ENCODE measurements at regions not wholly inside any gene's neighbourhood (a gene's known extent, or its start where the extent isn't known, plus 50 kb on each side); places are given as distances from the start of the nearest gene placed in this dataset.

DNA sequence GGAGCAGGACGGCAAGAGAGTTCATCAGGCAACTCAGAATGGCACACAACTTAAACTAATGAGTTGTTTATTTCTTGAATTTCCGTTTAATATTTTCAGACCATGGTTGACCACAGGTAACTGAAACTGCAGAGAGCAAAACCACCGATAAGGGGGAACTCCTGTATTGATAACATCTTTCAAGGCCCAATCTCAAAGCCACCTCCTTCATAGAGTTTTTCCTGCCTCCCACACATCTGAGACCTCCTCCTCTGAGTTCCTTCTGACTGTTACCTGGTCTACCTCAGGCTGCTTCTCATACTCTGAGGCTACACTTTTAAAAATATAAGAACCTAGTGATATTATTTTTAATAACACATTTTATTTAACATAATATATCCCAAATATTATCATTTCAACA lies 341.5 kb upstream of the NPVF start:
- CTCF ChIA-PET = interaction anchor here (1.1 to 9.8 kb wide), 6 partner anchors 10 to 311 kb away, joined by 4 to 137 read pairs (median 16); no protein-coding TSS in a partner anchor
- Histone ChIP-seq H3K9me3 (replicated peaks; ENCODE audit: control insufficient read depth, insufficient read depth, low read length) (no peaks in the 10 kb centered on the region), H4K20me1 (replicated peaks; ENCODE audit: control insufficient read depth, extremely low read depth, insufficient read depth, low read length) (no peaks in the 10 kb centered on the region), H3K79me2 (ENCODE audit: control insufficient read depth, insufficient read depth, low read length) (no peaks in the 10 kb centered on the region), H2AFZ (ENCODE audit: low read depth, low read length) (no peak overlapping the region), H3K27me3 (ENCODE audit: control insufficient read depth in 2 of 2, insufficient read depth in 2 of 2, low read length in 2 of 2) (no peaks in the 10 kb centered on the region), H3K36me3 (ENCODE audit: control insufficient read depth in 2 of 2, extremely low read depth in 1 of 2, insufficient read depth in 2 of 2, low read length in 2 of 2) (no peaks in the 10 kb centered on the region), H3K4me1 (ENCODE audit: control insufficient read depth, extremely low read depth, insufficient read depth, low read length) (no peaks in the 10 kb centered on the region), H3K27ac (ENCODE audit: insufficient read depth, low read depth, low read length) (no peak overlapping the region), H3K9ac (replicated peaks; ENCODE audit: extremely low read depth, insufficient read depth, low read length) (no peak overlapping the region), H3K4me2 (ENCODE audit: insufficient read depth, low read length) (no peak overlapping the region), H3K4me3 (replicated peaks in 1 of 3; ENCODE audit: insufficient read depth in 1 of 3, low read depth in 1 of 3, low read length in 3 of 3) (no peak overlapping the region), H3K9me1 (replicated peaks; ENCODE audit: control insufficient read depth, extremely low read depth, insufficient read depth, low read length) (no peaks in the 10 kb centered on the region)
- POLR2A ChIA-PET = no interaction called here
- DNase-seq (ENCODE audit: low read depth, low spot score) = no peak
- no peak for FAIRE-seq
- intact Hi-C loops (cut with micrococcal nuclease) = no loop called here
- BruUV-seq (replicated peaks) = no TSS peak
- dilution Hi-C loops (cut with MboI; ENCODE audit: extremely low pct_ligation_motif_present, low sequenced_read_pairs) = no loop called here
- TF ChIP-seq, protein P1, sequence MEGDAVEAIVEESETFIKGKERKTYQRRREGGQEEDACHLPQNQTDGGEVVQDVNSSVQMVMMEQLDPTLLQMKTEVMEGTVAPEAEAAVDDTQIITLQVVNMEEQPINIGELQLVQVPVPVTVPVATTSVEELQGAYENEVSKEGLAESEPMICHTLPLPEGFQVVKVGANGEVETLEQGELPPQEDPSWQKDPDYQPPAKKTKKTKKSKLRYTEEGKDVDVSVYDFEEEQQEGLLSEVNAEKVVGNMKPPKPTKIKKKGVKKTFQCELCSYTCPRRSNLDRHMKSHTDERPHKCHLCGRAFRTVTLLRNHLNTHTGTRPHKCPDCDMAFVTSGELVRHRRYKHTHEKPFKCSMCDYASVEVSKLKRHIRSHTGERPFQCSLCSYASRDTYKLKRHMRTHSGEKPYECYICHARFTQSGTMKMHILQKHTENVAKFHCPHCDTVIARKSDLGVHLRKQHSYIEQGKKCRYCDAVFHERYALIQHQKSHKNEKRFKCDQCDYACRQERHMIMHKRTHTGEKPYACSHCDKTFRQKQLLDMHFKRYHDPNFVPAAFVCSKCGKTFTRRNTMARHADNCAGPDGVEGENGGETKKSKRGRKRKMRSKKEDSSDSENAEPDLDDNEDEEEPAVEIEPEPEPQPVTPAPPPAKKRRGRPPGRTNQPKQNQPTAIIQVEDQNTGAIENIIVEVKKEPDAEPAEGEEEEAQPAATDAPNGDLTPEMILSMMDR (IDR thresholded peaks at IDR 0.05; ENCODE audit: extremely low read depth in 1 of 2, insufficient read depth in 1 of 2, low read depth in 1 of 2, low read length in 2 of 2) = no peak
- TF ChIP-seq, protein P2, sequence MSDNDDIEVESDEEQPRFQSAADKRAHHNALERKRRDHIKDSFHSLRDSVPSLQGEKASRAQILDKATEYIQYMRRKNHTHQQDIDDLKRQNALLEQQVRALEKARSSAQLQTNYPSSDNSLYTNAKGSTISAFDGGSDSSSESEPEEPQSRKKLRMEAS (IDR thresholded peaks at IDR 0.05; ENCODE audit: insufficient read depth, insufficient read length) = no peak
- TF ChIP-seq MYC (IDR thresholded peaks at IDR 0.05; ENCODE audit: low read depth, low read length) = no peak
- no peak for TF ChIP-seq GATA2 (IDR thresholded peaks at IDR 0.05; ENCODE audit: insufficient read depth, insufficient read length, low read depth, low read length)
- TF ChIP-seq FOS (IDR thresholded peaks at IDR 0.05; ENCODE audit: borderline replicate concordance, insufficient read depth, low read length) = no peak
- no peak for TF ChIP-seq POLR2A (IDR thresholded peaks at IDR 0.05; ENCODE audit: low read depth, low read length)
- no peak for TF ChIP-seq POLR2AphosphoS5 (IDR thresholded peaks at IDR 0.05; ENCODE audit: insufficient read depth, low read depth, low read length)
- no peak for TF ChIP-seq JUN (IDR thresholded peaks at IDR 0.05; ENCODE audit: borderline replicate concordance, insufficient read depth, insufficient read length, low read depth)
